IMR-90 (cell line): ENCODE measurements at regions not wholly inside any gene's neighbourhood (a gene's known extent, or its start where the extent isn't known, plus 50 kb on each side); places are given as distances from the start of the nearest gene placed in this dataset.

Source experiments
- ATAC-seq: fragments of 200-7000 bp; cut with Tn5 transposase; 2 replicates; pipeline ENCODE4 v1.9.1; 2020; ENCODE audit warnings: low read depth, mild to moderate bottlenecking, moderate library complexity
- BruUV-seq: library from RNA; stranded (reverse); fragments of 400-500 nt; replicated peaks from 2 replicates; lab custom pipeline; 2021; lab: Mats Ljungman, UMichigan
- CTCF ChIA-PET: fragments of 300-600 bp; formaldehyde crosslinking; extraction: SDS; loops from one replicate; lab custom pipeline; 2021; ENCODE audit warnings: antibody characterized with exemption; lab: Yijun Ruan, JAX
- POLR2A ChIA-PET: fragments of 300-600 bp; sonication (Branson Sonifier 250); formaldehyde crosslinking; loops from one replicate; lab custom pipeline; 2022; ENCODE audit warnings: antibody characterized with exemption; ENCODE audit not compliant: unreplicated experiment; lab: Charles Lee
- DNase-seq: peaks from one replicate; pipeline ENCODE4 v3.0.0; 2013
- H2AFZ ChIP-seq: replicated peaks from 2 replicates; pipeline ENCODE3; 2013; ENCODE audit warnings: low read length, mild to moderate bottlenecking; ENCODE audit not compliant: poor library complexity
- H2AK5ac ChIP-seq: 2 replicates; pipeline ENCODE4 v1.6.1; 2013; ENCODE audit warnings: low read depth, low read length, inconsistent platforms
- H2AK9ac ChIP-seq: replicated peaks from 2 replicates; pipeline ENCODE3; 2013; ENCODE audit warnings: mild to moderate bottlenecking, low read depth, low read length, moderate library complexity; ENCODE audit not compliant: poor library complexity
- H2BK120ac ChIP-seq: 2 replicates; pipeline ENCODE4 v1.6.1; 2013; ENCODE audit warnings: low read depth, low read length, inconsistent platforms
- H2BK15ac ChIP-seq: 3 replicates; pipeline ENCODE4 v1.6.1; 2013; ENCODE audit warnings: low read depth, low read length, inconsistent platforms
- H2BK20ac ChIP-seq: 2 replicates; pipeline ENCODE4 v1.6.1; 2013; ENCODE audit warnings: low read depth, mild to moderate bottlenecking, inconsistent platforms, low read length, moderate library complexity
- H2BK5ac ChIP-seq: 2 replicates; pipeline ENCODE4 v1.6.1; 2013; ENCODE audit warnings: mild to moderate bottlenecking, low read depth, low read length, inconsistent platforms; ENCODE audit not compliant: poor library complexity, severe bottlenecking
- H3K14ac ChIP-seq: replicated peaks from 2 replicates; pipeline ENCODE4 v1.6.1; 2013; ENCODE audit warnings: low read depth, low read length, inconsistent platforms
- H3K18ac ChIP-seq: 2 replicates; pipeline ENCODE4 v1.6.1; 2013; ENCODE audit warnings: low read depth, low read length, control low read depth
- H3K23ac ChIP-seq: 2 replicates; pipeline ENCODE4 v1.6.1; 2013; ENCODE audit warnings: low read depth, low read length, inconsistent platforms
- H3K27ac ChIP-seq: 2 replicates; pipeline ENCODE4 v1.5.1; 2013; ENCODE audit warnings: mild to moderate bottlenecking, control low read depth, low read length; ENCODE audit not compliant: insufficient read depth
- H3K27me3 ChIP-seq: 2 replicates; pipeline ENCODE4 v1.6.1; 2013; ENCODE audit warnings: low read length; ENCODE audit not compliant: control insufficient read depth, insufficient read depth
- H3K36me3 ChIP-seq: 2 replicates; pipeline ENCODE4 v1.6.1; 2013; ENCODE audit warnings: low read length, mixed read lengths; ENCODE audit not compliant: control insufficient read depth, insufficient read depth
- H3K4ac ChIP-seq: 2 replicates; pipeline ENCODE4 v1.6.1; 2013; ENCODE audit warnings: low read depth, low read length, inconsistent platforms
- H3K4me1 ChIP-seq: 2 replicates; pipeline ENCODE4 v1.6.1; 2013; ENCODE audit warnings: low read length, mixed read lengths; ENCODE audit not compliant: control insufficient read depth, insufficient read depth
- H3K4me2 ChIP-seq: 2 replicates; pipeline ENCODE4 v1.6.1; 2013; ENCODE audit warnings: low read depth, mild to moderate bottlenecking, control low read depth, low read length, moderate library complexity
- H3K4me3 ChIP-seq: 2 replicates; pipeline ENCODE4 v1.5.1; 2013; ENCODE audit warnings: low read depth, mild to moderate bottlenecking, control low read depth, low read length, moderate library complexity; ENCODE audit not compliant: insufficient read depth
- H3K56ac ChIP-seq: 2 replicates; pipeline ENCODE4 v1.6.1; 2013; ENCODE audit warnings: low read length, inconsistent platforms; ENCODE audit not compliant: insufficient read depth; ENCODE audit errors: extremely low read depth
- H3K79me1 ChIP-seq, 2 experiments: 2 replicates each; pipeline ENCODE4 v1.6.1; 2013; ENCODE audit warnings: low read length in 2 of 2, inconsistent platforms in 1 of 2, low read depth in 1 of 2
- H3K9ac ChIP-seq: 2 replicates; pipeline ENCODE4 v1.6.1; 2013; ENCODE audit warnings: low read depth, low read length, control low read depth
- H3K9me1 ChIP-seq: 2 replicates; pipeline ENCODE4 v1.6.1; 2013; ENCODE audit warnings: low read length, inconsistent platforms; ENCODE audit not compliant: insufficient read depth
- H3K9me3 ChIP-seq: 2 replicates; pipeline ENCODE4 v1.6.1; 2013; ENCODE audit warnings: low read length; ENCODE audit not compliant: control insufficient read depth, insufficient read depth
- H4K20me1 ChIP-seq: 2 replicates; pipeline ENCODE4 v1.6.1; 2013; ENCODE audit warnings: low read length, inconsistent platforms; ENCODE audit not compliant: insufficient read depth
- H4K5ac ChIP-seq: 2 replicates; pipeline ENCODE4 v1.6.1; 2013; ENCODE audit warnings: mild to moderate bottlenecking, low read depth, low read length, control low read depth
- H4K8ac ChIP-seq, 2 experiments: 2 replicates each; pipeline ENCODE4 v1.6.1; 2013; ENCODE audit warnings: low read depth in 2 of 2, low read length in 2 of 2, control low read depth in 1 of 2, inconsistent platforms in 1 of 2
- H4K91ac ChIP-seq: 2 replicates; pipeline ENCODE4 v1.6.1; 2013; ENCODE audit warnings: low read depth, low read length, inconsistent platforms; ENCODE audit not compliant: insufficient read depth
- FOS ChIP-seq: fragments of 150-350 bp; IDR thresholded peaks from 2 replicates; pipeline ENCODE4 v1.6.1; 2016; ENCODE audit warnings: low read depth, low read length
- MAZ ChIP-seq: IDR thresholded peaks from 2 replicates; pipeline ENCODE4 v1.6.1; 2012; ENCODE audit warnings: low read depth, mild to moderate bottlenecking, low read length, improper control_type of control experiment, moderate library complexity, borderline replicate concordance
- RCOR1 ChIP-seq: IDR thresholded peaks from 2 replicates; pipeline ENCODE4 v1.6.1; 2012; ENCODE audit warnings: mild to moderate bottlenecking, low read length, improper control_type of control experiment; ENCODE audit not compliant: insufficient replicate concordance
- WGBS, 2 experiments: methylation state at CpG; one replicate each; pipeline versions ENCODE4 v1.1.5 to v1.1.7; 2013; ENCODE audit warnings: missing lambda C conversion rate in 2 of 2; ENCODE audit not compliant: insufficient read length in 1 of 2; ENCODE audit errors: extremely low coverage in 2 of 2; 5-methylcytosine and 5-hydroxymethylcytosine counted together
- dilution Hi-C: fragments of 300-500 bp; cut with HindIII; formaldehyde crosslinking; loops from one replicate; pipeline ENCODE4 v1.14.3; 2018; ENCODE audit warnings: low sequenced_read_pairs; ENCODE audit not compliant: unreplicated experiment
- in situ Hi-C: fragments of 300-500 bp; cut with MboI; formaldehyde crosslinking; loops from 3 replicates; pipeline ENCODE4 v1.14.3; 2019; ENCODE audit warnings: low sequenced_read_pairs, inconsistent platforms, mixed read lengths
- intact Hi-C: fragments of 100-400 bp; cut with micrococcal nuclease; formaldehyde crosslinking; loops from 2 replicates; pipeline ENCODE4 v1.10.0; 2022

GRCh38 chr2:3899536-3900155 lies 196.3 kb downstream of the DCDC2C start:
- Histone ChIP-seq H3K23ac (no peak overlapping the region), H4K91ac (no peak overlapping the region), H3K56ac (no peak overlapping the region), H2AFZ (no peak overlapping the region), H3K14ac (no peak overlapping the region), H3K4me1 (no peaks in the 10 kb centered on the region), H3K27ac (no peak overlapping the region), H3K79me1 (no peaks in the 10 kb centered on the region), H2AK9ac (no peak overlapping the region), H4K5ac (no peak overlapping the region), H3K36me3 (no peaks in the 10 kb centered on the region), H3K4ac (no peak overlapping the region), H2BK120ac (no peak overlapping the region), H3K18ac (no peak overlapping the region), H2AK5ac (no peak overlapping the region), H2BK5ac (no peak overlapping the region), H3K4me2 (no peak overlapping the region), H3K4me3 (no peak overlapping the region), H3K9me1 (no peaks in the 10 kb centered on the region), H3K9ac (no peak overlapping the region), H4K20me1 (no peaks in the 10 kb centered on the region), H2BK20ac (no peak overlapping the region), H3K27me3 (no peaks in the 10 kb centered on the region), H3K9me3 (peaks cover 22% of the 10 kb centered on the region; the same call in 1 of the 2 replicates), H2BK15ac (no peak overlapping the region), H4K8ac (no peak overlapping the region)
- no peak for DNase-seq
- intact Hi-C loops (no loop called here), in situ Hi-C loops (no loop called here), dilution Hi-C loops (no loop called here)
- WGBS, 2 experiments = no CpG with 5 or more reads among the region's 4 CpGs
- ATAC-seq = no peak
- ChIA-PET POLR2A (no interaction called here), CTCF (no interaction called here)
- BruUV-seq = no TSS peak
- TF ChIP-seq FOS = no peak
- no peak for TF ChIP-seq RCOR1
- TF ChIP-seq MAZ = no peak
